ENCODE measurements at regions not wholly inside any gene's neighbourhood (a gene's known extent, or its start where the extent isn't known, plus 50 kb on each side); places are given as distances from the start of the nearest gene placed in this dataset.

DNA sequence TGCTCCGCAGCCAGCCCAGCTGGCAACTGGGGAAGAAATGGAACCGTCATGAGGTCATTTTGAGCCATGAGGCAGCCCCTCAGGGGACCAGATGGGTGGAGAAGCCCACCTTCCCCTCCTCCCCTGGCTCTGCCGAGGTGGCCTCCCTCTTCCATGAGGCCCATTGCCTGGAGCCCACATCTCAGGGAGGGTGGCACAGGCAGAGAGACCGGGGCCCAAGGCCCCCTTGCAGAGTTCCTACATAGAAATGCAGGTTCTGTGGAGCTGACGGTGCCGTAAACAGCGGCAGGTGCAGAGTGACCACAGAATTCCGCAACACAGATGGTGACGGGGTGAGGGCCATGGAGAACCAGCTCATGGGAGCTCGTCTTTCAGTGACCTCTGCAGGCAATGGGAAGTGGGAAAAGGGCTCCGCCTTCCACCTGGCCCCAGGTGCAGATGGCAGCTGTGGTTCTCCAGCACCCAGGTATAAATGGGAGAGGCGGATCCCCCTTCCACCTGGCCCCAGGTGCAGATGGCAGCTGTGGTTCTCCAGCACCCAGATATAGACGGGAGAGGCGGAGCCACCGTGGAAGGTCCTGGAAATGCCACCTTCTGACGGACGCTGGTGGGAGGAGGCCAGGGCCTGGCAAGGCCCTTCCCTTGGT is 765.4 kb downstream of the BRD1 start:
- TF ChIP-seq, protein P1, sequence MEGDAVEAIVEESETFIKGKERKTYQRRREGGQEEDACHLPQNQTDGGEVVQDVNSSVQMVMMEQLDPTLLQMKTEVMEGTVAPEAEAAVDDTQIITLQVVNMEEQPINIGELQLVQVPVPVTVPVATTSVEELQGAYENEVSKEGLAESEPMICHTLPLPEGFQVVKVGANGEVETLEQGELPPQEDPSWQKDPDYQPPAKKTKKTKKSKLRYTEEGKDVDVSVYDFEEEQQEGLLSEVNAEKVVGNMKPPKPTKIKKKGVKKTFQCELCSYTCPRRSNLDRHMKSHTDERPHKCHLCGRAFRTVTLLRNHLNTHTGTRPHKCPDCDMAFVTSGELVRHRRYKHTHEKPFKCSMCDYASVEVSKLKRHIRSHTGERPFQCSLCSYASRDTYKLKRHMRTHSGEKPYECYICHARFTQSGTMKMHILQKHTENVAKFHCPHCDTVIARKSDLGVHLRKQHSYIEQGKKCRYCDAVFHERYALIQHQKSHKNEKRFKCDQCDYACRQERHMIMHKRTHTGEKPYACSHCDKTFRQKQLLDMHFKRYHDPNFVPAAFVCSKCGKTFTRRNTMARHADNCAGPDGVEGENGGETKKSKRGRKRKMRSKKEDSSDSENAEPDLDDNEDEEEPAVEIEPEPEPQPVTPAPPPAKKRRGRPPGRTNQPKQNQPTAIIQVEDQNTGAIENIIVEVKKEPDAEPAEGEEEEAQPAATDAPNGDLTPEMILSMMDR (IDR thresholded peaks at IDR 0.05 in 2 of 3, conservative IDR thresholded peaks at IDR 0.05 in 1 of 3; ENCODE audit: borderline replicate concordance in 1 of 3, insufficient read depth in 1 of 3, low read depth in 2 of 3, low read length in 2 of 3) = no peak
- TF ChIP-seq POLR2A (IDR thresholded peaks at IDR 0.05; ENCODE audit: borderline replicate concordance, extremely low read depth, insufficient read depth, insufficient read length) (no peak), POLR2AphosphoS5 (IDR thresholded peaks at IDR 0.05; ENCODE audit: low read depth, low read length) (no peak), EZH2 (IDR thresholded peaks at IDR 0.05) (no peak), EZH2phosphoT487 (IDR thresholded peaks at IDR 0.05; ENCODE audit: borderline replicate concordance) (no peak), TCF7L2 (IDR thresholded peaks at IDR 0.05; ENCODE audit: borderline replicate concordance, extremely low read depth, insufficient read depth, insufficient read length) (no peak)
- TF ChIP-seq, protein P2, sequence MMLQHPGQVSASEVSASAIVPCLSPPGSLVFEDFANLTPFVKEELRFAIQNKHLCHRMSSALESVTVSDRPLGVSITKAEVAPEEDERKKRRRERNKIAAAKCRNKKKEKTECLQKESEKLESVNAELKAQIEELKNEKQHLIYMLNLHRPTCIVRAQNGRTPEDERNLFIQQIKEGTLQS (IDR thresholded peaks at IDR 0.05) = no peak
- TF ChIP-seq, protein P3, sequence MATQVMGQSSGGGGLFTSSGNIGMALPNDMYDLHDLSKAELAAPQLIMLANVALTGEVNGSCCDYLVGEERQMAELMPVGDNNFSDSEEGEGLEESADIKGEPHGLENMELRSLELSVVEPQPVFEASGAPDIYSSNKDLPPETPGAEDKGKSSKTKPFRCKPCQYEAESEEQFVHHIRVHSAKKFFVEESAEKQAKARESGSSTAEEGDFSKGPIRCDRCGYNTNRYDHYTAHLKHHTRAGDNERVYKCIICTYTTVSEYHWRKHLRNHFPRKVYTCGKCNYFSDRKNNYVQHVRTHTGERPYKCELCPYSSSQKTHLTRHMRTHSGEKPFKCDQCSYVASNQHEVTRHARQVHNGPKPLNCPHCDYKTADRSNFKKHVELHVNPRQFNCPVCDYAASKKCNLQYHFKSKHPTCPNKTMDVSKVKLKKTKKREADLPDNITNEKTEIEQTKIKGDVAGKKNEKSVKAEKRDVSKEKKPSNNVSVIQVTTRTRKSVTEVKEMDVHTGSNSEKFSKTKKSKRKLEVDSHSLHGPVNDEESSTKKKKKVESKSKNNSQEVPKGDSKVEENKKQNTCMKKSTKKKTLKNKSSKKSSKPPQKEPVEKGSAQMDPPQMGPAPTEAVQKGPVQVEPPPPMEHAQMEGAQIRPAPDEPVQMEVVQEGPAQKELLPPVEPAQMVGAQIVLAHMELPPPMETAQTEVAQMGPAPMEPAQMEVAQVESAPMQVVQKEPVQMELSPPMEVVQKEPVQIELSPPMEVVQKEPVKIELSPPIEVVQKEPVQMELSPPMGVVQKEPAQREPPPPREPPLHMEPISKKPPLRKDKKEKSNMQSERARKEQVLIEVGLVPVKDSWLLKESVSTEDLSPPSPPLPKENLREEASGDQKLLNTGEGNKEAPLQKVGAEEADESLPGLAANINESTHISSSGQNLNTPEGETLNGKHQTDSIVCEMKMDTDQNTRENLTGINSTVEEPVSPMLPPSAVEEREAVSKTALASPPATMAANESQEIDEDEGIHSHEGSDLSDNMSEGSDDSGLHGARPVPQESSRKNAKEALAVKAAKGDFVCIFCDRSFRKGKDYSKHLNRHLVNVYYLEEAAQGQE (IDR thresholded peaks at IDR 0.05; ENCODE audit: low read depth) = no peak
- TF ChIP-seq, protein P4, sequence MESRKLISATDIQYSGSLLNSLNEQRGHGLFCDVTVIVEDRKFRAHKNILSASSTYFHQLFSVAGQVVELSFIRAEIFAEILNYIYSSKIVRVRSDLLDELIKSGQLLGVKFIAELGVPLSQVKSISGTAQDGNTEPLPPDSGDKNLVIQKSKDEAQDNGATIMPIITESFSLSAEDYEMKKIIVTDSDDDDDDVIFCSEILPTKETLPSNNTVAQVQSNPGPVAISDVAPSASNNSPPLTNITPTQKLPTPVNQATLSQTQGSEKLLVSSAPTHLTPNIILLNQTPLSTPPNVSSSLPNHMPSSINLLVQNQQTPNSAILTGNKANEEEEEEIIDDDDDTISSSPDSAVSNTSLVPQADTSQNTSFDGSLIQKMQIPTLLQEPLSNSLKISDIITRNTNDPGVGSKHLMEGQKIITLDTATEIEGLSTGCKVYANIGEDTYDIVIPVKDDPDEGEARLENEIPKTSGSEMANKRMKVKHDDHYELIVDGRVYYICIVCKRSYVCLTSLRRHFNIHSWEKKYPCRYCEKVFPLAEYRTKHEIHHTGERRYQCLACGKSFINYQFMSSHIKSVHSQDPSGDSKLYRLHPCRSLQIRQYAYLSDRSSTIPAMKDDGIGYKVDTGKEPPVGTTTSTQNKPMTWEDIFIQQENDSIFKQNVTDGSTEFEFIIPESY (IDR thresholded peaks at IDR 0.05; ENCODE audit: extremely low read depth, insufficient replicate concordance, low read length) = no peak
- TF ChIP-seq, protein P5, sequence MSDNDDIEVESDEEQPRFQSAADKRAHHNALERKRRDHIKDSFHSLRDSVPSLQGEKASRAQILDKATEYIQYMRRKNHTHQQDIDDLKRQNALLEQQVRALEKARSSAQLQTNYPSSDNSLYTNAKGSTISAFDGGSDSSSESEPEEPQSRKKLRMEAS (IDR thresholded peaks at IDR 0.05) = no peak
